ENCODE measurements at regions not wholly inside any gene's neighbourhood (a gene's known extent, or its start where the extent isn't known, plus 50 kb on each side); places are given as distances from the start of the nearest gene placed in this dataset.
"Not testable (repeated sequence)": the region's sequence is repeated elsewhere in the genome, so short reads cannot be mapped to it uniquely, and the experiment has no call there.

GRCh38 chr15:62901909-62902546 lies 140.5 kb upstream of the TPM1 start:
- peak; percentile 1 to 7 for DNase-seq

- DNase-seq, result no peak
Observed at GRCh38 chr15:62902821-62903220, 139.7 kb upstream of the TPM1 start.

GRCh38 chr15:62903437-62903836 lies 139.1 kb upstream of the TPM1 start:
- DNase-seq, result no peak

GRCh38 chr15:62904041-62904910 lies 138.3 kb upstream of the TPM1 start:
- DNase-seq, result no peak

GRCh38 chr15:62906627-62907026 lies 135.9 kb upstream of the TPM1 start:
- DNase-seq, result no peak

- DNase-seq, result no peak
Observed at GRCh38 chr15:62907275-62907674, 135.3 kb upstream of the TPM1 start.

GRCh38 chr15:62908341-62908740 lies 134.2 kb upstream of the TPM1 start:
- not testable (repeated sequence) for DNase-seq

- no peak for DNase-seq
Observed at GRCh38 chr15:62909257-62909656, 133.3 kb upstream of the TPM1 start.

GRCh38 chr15:62912282-62912681 lies 130.3 kb upstream of the TPM1 start:
- no peak for DNase-seq

GRCh38 chr15:62912808-62913207 lies 129.7 kb upstream of the TPM1 start:
- no peak for DNase-seq

GRCh38 chr15:62913246-62913645 lies 129.3 kb upstream of the TPM1 start:
- DNase-seq, result no peak

GRCh38 chr15:62914461-62915079 lies 128.0 kb upstream of the TPM1 start:
- no peak for DNase-seq

- no peak for DNase-seq
Observed at GRCh38 chr15:62920682-62921502, 121.7 kb upstream of the TPM1 start.

GRCh38 chr15:62922514-62922913 lies 120.0 kb upstream of the TPM1 start:
- DNase-seq, result no peak

- DNase-seq, result no peak
Observed at GRCh38 chr15:62925875-62926274, 116.7 kb upstream of the TPM1 start.

- DNase-seq, result no peak
Observed at GRCh38 chr15:62927196-62927595, 115.4 kb upstream of the TPM1 start.

GRCh38 chr15:62927836-62928235 lies 114.7 kb upstream of the TPM1 start:
- no peak for DNase-seq

- no peak for DNase-seq
Observed at GRCh38 chr15:62928242-62928999, 114.1 kb upstream of the TPM1 start.

GRCh38 chr15:62929000-62929357 lies 113.6 kb upstream of the TPM1 start:
- no peak for DNase-seq

- no peak for DNase-seq
Observed at GRCh38 chr15:62931650-62932049, 110.9 kb upstream of the TPM1 start.

- no peak for DNase-seq
Observed at GRCh38 chr15:62932436-62932835, 110.1 kb upstream of the TPM1 start.

- DNase-seq, result no peak
Observed at GRCh38 chr15:62933386-62933785, 109.2 kb upstream of the TPM1 start.

All from NCI-H526 (cell line).